ENCODE measurements at regions not wholly inside any gene's neighbourhood (a gene's known extent, or its start where the extent isn't known, plus 50 kb on each side); places are given as distances from the start of the nearest gene placed in this dataset.

DNA sequence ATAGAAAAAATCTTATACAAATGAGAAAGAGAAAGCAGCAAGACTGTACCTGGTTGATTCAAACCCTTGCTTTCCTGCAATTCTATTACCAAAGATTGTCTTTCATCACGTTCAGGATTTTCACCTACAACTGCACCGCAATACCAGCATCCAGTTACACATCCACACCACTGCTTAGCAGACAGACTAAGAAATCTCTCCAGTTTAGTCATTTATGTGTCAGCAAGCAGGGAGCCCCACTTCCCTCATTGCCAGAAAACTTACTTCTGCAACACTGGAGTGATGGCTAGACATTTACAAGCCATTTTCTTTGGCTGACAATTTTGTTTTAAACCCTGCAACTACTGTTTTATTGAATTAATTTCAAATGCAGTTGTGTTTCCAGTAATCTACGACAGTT lies 359.6 kb upstream of the MEOX2 start:
- TF ChIP-seq CTCF (conservative IDR thresholded peaks at IDR 0.05; ENCODE audit: low read length) (no peak), EZH2phosphoT487 (IDR thresholded peaks at IDR 0.05; ENCODE audit: borderline replicate concordance) (no peak)
